COLO668 (cell line): ENCODE measurements at regions not wholly inside any gene's neighbourhood (a gene's known extent, or its start where the extent isn't known, plus 50 kb on each side); places are given as distances from the start of the nearest gene placed in this dataset.
"Not testable (repeated sequence)": the region's sequence is repeated elsewhere in the genome, so short reads cannot be mapped to it uniquely, and the experiment has no call there.

Experiments
- DNase-seq: peaks from one replicate; lab custom pipeline; 2025; ENCODE audit not compliant: unreplicated experiment; lab: John Stamatoyannopoulos, UW

DNA sequence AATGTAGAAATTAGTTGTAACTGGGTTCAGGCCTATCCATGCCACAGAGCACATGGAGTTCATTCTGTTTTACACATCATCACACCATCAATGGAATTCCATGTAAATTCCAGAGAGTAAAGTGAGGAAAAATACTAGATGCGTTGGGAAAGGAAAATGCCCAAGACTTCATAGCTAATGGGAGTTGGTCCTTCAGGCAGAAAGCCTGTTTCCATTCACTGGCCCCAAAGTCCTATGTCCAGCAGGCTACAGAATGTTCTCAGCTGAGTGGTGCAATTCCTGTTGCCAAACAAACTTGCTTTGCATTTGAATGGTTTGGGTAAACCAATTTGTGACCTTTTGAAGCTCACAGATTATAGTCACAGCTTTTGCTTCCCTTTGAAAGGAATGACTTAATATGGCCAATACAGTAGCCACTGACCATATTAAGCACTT, 164.6 kb upstream of the PFN2 start:
- DNase-seq = no peak

DNA sequence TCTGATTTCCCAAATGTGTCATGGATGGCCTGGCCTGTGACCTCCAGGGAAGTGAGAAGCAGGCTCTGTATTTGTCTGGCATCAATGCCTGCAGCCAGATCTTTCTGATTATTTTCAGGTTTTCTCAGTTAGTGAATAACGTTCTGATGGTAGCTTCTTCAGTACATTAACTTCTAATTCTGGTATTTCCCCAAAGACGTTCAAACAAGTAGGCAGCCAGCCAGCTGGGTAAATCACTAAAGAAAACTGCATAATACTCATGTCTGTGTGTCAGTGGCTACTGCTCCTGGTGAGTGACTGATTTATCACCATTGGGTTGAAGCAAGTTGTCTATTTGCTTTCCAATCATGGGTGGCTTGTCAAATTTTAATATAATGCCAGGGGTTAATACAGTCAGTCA, 162.6 kb upstream of the PFN2 start:
- DNase-seq = no peak

DNA sequence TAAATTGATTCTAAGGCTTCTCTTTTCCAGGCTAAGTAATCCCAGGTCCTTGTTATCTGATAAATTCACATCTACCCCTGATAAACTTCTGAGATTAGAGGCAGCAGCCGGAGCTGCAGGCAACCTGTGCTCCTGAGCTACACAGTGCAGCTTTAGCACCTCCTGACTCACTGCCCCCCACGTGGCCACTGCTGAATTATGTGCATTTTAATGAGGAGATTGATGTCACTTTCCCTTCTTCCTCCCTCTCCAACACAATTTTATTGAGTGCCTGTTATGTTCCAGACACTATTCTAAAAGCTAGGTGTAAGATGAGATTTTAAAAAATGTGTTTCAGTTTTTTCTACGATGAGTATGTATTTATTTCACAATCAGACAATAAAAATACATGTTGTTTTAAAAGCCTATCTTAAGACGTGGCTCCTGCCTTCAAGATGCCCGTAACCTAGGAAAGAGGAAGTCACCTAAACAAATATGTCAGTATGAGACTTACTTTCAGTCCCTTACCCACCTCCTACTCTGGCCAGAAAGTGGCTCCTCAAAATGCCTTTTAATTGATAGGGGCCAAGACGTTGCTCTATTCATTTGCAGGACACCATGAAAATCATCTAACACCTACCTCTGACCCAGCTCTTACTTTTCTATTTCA, 161.5 kb upstream of the PFN2 start:
- no peak for DNase-seq

DNA sequence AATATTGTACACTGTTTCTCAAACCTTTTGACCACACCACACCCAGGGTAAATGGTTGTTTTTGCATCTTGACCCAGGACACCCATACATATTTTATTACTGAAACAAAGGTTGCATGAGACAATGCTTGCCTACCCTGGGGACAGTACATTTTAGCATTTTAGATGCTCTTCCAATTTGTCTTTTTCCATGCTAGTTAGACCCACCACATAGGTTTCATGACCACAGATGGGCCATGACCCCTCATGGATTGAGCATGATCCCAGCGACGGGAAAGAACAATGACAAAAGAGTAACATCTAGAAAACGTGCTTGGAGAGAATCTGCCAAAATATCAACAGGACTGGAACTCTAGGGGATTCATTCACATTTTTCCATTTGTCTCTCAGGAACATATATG, 161.0 kb upstream of the PFN2 start:
- no peak for DNase-seq

DNA sequence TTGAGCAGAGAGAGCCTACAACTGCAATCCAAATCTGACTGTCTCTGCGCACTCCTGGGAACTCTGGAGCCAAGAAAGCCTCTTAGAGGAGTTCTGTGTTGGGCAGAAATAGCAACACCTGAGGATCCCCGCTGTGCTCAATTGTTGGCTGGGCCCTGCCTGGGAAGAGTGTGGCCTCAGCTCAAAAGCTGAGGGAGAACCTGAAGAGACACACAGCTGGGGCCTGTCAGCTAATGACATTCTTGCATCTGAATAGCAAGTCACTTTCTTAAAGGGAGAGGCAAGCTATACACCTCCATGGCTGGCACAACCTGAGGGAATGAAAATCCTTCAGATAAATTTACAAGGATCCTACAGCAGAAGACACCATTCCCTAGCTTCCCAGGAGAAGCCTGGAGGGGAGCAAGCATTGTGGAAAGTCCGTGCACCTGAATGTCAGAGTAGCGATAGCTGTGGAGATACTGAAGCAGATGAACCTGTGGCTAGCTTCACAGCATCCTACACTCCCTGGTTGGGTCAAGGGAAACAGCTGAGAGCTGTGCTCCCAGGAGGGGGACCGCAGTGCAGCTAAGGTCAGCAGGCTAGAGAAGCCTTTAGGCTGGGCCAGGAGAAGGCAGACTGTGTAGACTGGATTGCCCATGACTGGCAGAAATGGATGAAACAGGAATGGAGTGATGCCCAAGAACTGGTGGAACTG, 159.9 kb upstream of the PFN2 start:
- DNase-seq = no peak

DNA sequence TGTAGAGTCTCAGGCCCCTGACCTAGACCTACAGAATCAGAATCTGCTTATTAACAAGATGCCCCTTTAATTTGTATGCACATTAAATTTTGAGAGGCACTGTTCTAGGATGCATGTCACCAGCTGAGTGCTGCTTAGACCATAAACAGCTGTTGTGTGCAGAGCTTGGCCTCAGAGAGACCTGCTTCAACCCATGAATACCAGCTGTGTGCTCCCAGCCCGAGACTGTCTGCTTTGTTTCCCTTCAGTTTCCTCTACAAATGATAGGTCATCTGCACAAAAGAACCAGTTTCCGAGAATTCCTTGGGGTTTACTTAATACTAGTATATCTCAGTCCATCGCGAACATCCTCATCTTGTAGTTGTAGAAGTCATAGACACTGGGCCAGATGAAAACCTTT, 158.5 kb upstream of the PFN2 start:
- no peak for DNase-seq

DNA sequence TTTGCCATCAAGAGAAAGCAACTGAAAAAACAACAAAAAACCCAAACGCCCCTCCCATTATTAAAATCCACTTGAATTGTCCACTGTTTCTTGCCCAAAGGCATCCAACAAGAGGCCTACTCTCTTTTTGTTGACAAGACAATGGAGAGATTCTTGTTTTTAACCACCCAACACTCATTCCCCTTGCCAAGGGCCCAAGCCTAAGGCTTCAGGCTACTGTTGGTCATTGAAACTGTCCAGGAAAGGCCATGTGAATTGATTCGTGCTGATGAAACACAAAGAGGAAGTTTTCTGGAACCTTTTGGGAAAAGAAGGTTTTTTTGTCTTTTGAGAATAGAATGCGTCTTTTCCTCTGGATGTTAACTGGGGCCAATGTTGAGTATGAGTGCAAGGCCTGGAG, 157.4 kb upstream of the PFN2 start:
- no peak for DNase-seq

DNA sequence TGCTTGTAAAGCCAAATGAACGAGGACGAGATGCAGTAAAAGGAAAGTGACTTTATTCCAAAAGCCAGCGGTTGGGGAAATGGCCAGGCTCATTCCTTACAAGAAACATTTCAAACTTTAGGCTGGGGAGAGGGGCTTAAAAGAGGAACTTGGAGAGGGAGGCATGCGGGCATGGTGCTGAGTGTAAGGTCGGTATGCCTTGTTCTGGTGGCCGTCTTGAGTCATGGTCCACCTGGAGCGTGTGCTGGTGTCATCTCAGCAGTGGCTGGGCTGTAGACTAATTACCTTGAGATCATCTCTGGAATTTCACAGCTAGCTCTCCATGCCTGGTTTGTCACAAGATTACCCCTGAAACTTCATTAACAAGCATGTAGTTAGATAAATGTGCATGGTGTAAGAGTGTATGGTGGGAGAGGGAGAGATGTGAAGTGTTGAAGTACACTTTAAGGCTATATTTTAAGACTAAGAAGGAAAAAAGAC, 156.4 kb upstream of the PFN2 start:
- DNase-seq = no peak

DNA sequence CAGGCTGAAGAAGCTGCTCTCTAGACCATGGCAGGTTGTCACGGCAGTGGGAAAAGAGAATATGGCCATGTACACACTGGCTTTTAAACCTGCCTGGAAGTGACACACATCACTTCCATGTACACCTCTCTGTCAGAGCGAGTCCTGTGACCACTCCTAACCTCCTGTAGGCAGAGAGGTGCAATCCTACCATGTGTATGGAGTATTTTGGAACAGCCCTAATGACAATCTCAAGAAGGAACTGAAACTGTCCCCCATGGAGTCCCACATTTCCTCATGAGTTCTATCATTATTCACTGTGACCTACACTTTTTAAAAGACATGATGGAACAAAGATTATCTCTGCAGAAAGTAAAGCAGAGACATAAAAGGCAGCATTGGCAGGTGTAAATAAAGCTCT, 153.4 kb upstream of the PFN2 start:
- DNase-seq = no peak

DNA sequence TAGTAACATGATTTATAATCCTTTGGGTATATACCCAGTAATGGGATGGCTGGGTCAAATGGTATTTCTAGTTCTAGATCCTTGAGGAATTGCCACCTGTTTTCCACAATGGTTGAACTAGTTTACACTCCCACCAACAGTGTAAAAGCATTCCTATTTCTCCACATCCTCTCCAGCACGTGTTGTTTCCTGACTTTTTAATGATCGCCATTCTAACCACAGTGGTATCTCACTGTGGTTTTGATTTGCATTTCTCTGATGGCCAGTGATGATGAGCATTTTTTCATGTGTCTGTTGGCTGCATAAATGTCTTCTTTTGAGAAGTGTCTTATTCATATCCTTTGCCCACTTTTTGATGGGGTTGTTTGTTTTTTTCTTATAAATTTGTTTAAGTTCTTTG, 152.6 kb upstream of the PFN2 start:
- not testable (repeated sequence) for DNase-seq

DNA sequence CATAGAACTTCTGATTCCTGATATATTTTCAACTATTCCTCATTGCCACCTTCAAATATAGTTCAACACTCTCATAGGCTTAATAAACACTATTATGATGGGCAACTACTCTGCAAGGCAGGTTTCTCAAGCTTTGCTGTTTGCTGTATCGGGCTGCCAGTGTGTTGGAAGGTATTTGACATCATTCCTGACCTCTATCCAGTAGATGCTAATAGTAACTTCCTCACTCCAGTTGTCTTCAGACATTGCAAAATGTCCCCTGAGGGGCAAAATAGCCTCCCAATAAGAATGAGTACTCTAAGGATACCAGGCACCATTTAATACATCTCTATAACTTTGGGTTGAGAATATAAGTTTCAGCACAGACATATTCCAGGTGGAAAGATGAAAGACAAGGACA, 147.5 kb upstream of the PFN2 start:
- no peak for DNase-seq

DNA sequence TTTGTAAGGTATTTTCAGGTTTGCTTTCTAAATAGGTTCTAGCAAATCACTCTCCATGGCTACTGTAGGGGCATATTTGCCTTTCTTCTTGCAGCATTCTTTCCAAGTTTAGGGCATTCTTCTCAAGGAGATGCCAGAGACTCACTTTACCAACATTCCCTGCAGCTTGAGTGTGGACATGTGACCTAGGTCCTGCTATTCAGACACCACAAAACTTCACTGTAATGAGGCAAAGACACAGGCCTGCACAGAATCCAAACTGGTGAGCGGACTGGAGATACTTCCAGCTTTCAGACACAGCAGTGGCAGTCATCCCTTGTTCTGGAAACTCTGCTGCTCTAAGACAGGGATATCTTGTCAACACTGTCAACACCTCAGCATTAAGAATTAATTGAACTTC, 146.4 kb upstream of the PFN2 start:
- no peak for DNase-seq

DNA sequence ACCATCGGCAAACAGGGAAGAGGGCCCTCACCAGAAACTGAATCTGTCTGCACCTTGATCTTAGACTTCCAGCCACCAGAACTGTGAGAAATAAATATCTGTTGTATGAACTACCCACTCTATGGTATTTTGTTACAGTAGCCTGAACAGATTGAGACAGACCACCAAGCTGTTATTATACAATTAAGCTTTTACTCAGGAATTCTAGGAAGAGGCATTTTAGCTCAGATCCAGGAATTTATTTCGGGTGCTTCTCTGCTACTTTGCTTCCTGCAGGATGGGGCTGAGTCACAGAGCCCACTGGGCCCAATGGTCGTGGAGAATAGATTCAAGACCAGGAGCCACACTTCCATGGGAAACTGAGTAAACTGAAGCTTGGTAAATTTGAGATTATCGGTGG, 145.5 kb upstream of the PFN2 start:
- DNase-seq = no peak

DNA sequence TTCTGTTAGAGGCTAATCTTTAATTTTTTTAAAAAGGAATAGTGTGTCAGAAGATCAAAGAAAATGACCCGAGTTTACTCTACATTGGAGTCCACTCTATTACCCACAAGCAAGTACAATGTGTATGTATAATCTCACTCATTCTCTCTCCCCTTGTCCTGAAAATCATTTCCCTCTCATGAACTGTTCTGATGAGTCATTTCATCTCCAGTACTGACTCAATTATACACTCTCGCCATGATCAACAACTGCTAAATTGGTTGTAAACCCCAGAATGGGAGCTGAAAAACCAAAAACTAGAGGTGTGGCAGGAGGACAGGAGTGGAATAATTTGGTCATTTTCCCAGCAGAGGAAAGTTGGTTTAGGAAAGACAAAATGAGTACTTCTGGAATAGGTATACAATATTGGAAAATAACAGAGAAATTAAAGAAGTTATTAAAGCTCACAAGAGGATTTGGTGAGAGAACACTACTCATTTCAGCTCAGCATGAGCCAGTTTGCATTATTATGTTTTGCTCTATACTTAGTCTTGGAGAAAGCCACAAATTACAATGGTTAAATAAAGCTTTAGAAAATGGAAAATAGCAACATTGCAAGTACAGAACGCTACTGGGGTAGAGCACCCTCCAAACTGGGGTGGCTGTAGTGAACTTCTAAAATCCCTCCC, 144.3 kb upstream of the PFN2 start:
- no peak for DNase-seq

DNA sequence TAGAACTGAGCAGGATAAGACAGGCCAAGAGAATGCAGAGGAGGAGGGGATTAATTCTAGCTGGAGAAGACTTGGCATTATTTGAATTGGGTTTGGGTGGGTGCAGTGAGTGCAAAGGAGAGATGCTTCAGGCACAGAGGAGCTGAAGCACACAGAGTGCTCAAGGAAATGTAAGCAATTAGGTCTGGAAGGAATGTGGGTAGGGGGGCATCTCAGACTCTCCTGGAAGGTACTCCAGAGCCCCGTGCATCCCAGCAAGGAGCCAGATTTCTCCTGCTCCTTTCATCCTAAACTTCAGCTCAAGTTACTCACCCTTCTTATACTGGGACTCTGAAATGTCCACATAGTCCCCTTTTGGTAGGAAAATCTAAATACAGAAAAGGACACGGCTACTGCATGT, 143.6 kb upstream of the PFN2 start:
- DNase-seq = no peak

DNA sequence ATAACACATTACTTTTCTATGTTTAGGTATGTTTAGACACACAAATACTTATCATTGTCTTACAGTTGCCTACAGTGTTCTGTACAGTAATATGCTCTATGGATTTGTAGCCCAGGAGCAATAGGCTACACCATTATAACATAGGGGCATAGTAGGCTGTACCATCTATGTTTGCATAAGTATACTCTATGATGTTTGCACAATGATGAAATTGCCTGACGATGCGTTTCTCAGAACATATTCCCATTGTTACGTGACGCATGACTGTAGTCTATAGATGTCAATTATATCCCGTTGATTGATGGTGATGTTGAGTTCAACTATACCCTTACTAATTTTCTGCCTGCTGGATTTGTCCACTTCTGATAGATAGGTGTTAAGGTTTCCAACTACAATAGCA, 139.4 kb upstream of the PFN2 start:
- peak; percentile 22 for DNase-seq

DNA sequence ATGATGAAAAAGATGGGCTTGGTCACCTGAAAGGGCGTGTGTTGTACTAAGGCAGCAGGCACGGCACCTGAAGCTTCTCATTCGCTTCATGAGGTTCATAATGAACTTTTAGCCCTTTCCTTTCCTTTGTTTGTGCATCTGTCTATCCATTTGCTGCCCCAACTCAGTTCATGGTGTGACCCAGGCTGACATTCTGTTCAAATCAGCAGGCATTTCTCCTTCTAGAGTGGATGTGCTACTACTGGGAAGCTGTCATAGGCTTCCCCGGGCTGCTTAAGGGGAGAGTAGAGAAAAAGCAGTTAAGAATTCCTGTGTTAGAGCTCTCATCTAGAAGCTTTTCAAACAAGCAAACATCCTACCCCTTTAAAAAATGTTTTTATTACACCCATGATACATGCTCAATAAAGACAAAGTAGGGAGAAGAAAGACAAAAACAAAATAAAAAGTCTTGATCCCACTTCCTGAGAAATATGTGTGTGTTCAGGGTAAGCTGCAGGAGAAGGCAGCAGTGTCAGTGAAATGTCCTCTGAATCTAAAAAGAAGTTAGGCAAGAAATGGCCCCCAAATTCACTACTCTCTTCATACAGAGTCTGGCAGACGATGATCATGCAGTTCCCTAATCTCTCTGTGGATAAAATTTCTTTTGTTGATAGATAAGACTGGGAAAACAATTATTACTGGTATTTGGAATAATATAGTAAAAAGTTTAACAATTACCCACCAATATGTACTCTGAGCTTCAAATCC, 136.9 kb upstream of the PFN2 start:
- DNase-seq = no peak

DNA sequence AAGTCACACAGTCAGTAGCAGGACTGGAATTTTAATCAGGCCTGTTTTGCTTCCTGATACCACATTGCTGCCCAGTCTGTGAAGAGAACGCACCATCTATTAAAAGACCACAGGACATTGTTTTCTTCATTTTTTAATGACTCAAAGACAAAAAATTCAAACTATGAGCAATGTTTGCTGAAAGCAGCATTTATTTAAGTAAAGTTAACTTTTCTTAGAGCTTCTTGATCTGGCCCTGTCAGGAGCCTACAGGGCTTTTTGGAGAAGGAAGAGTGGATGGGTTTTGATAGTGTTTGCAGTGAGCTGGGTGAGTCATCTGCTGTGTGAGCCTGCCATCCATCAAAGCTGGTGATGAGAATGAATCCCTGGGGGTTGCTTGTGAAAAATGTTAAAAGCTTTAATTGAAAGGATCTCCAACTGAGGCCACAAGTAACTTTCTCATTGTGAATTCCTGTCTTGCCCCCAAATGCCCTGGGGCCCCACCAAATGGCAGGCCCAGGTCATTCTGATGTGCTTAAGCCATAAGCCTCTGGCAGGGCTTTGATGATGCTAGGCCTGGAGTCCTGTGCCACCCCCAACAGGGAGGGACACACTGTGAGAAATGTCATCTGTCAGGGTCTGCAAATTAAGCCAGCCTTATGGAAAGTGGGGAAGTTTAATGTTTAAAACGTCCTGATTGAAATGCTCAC, 136.2 kb upstream of the PFN2 start:
- DNase-seq = no peak

DNA sequence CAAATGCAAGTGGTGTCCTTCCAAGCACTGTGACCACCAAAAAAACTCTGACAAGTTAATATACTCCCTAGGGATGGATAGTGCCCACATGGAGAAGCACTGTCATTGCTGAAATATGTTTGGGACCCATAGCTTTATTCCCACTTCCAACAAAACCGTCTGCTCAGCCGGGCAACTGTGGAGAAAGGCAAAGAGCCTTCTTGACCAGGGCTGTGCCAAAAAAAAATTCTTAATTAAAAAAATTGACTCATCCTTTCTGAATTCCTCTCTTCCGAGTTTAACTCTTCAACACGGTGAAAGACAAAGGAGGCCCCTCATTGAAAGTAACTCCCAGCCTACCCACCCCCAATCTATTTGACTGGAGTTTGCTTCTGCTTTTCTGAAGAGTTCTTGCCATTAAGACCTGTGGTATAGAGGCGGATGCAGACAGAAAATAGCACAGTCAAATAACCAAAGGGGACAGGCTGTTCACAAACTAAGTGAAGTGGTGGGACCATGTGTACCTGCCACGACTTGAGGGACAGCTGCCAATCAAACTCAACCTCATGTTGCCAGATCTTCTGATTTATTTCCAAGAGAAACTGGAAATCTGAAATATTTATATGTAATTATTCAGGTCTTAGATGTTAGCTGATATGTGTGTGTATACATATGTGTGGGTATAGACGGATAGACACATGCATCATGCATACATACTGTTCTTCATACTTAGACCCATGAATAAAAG, 135.4 kb upstream of the PFN2 start:
- no peak for DNase-seq

DNA sequence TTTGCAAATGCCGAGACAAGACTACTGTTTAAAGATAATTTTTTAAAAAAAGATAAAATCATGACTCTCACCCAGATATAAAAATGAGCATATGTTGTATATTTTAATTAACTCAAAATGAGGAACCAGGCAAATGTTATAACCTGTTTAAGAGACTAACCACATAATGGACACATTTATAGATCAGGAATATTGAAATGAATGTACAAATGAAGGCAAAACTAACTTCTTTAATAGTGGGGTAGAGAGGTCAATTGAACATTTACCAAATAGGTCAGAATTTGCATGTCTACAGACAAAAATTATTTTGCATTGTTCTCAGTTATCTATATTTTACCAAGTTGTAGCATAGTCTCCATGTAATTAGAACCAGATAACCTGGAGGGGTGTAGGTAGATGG, 134.3 kb upstream of the PFN2 start:
- DNase-seq = no peak
